ENCODE measurements at regions not wholly inside any gene's neighbourhood (a gene's known extent, or its start where the extent isn't known, plus 50 kb on each side); places are given as distances from the start of the nearest gene placed in this dataset.
"Not testable (repeated sequence)": the region's sequence is repeated elsewhere in the genome, so short reads cannot be mapped to it uniquely, and the experiment has no call there.

DNA sequence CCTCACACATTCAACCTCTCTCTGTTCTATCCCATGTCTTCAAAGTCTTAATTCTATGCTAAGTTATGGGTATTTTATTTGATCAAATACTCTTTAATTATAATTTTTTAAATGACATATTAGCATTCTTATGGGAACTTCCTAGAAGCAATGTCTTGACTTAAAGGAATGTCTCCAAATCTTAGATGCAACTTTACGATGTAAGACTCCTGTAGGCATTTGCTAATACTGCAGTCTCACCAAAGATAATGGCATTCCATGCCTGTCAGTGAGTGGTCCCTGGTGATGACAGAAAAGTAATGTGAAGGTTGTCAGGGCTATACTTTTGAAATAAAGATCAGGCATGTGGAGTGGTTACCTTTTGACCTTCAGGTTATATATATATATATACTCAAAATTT is 1654.2 kb upstream of the WWC1 start:
- intact Hi-C loops (cut with DNase I): no loop called here
- ATAC-seq (no peak), DNase-seq (no peak)

DNA sequence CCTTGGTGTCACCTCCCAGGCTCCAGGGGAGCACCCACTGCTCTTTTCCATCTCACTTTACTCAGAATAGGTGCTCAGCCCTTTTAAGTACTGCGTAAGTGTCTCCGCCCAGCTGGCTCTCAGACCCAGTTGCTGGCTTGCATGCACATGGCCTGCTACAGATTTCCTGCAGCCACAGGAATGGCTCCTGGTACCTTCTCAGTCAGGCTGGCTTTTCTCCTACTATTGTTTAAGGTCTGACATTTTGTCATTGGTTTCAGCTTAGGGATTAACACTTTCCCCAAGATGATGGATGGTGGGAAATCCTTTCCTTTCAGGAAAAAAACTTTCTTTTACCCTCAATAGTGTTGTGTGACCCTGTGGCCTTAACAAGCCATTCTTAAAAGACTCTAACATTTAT is 1652.3 kb upstream of the WWC1 start:
- DNase-seq: no peak
- intact Hi-C loops (cut with DNase I): no loop called here
- ATAC-seq: no peak

DNA sequence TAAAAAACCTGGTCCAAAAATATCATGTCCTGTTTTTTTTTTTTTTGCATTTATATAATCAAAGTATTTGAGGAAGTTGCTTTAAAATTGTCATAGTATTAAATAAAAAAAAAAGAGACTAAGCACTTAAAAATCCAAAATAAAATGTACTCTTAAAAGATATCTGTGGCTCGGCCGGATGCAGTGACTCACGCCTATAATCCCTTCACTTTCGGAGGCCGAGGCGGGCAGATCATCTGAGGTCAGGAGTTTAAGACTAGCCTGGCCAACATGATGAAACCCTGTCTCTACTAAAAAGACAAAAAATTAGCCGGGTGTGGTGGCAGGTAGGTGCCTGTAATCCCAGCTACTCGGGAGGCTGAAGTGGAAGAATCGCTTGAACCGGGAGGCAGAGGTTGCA is 1651.3 kb upstream of the WWC1 start:
- DNase-seq; ATAC-seq; intact Hi-C loops (cut with DNase I): not testable (repeated sequence)

DNA sequence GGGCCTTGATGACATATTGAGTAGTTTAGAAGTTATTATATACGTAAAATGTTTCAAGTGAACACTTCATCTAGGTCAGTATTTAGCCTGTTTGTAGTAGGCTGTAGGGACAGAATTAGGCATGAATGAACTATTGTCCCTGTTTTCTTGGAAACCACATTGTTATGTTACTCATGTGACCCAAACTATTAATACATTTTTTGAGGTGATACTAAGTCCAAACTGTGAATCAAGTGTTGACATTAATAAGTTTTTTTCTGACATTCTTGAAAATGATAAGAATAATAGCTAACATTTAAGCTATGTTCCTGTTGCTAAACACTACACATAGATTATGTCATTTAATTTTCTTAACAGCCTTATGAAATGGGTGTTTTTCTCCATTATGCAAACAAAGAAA is 1642.7 kb upstream of the WWC1 start:
- ATAC-seq (no peak), DNase-seq (no peak)
- intact Hi-C loops (cut with DNase I): no loop called here

DNA sequence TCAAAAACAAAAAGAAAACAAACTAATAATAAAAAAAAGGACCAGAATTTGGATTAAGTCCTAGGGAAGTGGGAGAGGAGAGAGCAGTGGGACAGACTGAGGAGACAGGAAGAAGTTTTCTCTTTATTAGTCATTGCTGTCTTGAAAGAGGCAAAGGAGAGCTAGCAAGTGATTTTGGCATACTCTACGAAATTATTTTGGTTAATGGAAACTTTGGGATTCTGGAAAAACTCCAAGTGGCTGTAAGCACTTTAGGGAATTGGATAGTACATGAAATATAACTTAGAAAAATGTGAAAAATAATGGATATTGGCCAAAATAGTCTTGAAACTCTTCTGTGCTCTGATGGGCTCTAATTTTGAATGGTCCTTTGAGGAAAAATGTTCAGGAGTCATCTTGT is 1641.8 kb upstream of the WWC1 start:
- intact Hi-C loops (cut with DNase I): no loop called here
- ATAC-seq (no peak), DNase-seq (no peak)

DNA sequence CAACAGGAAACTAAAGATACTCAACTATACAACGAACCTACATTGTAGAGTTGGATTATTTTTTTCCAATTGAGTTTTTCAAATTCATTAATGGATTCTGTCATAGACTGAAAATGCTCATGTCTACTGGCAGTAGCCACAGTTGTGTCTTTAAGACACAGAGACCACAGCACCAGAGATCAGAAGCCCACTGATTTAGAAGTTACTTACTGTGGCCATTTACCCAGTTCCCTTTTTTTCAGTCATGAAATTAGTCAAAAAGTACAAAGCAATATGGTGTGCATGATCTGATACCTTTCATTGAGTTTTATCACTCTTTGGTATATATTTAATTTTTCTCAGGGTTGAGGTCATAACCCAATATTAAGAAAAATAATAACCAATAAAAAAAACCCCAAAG is 1640.2 kb upstream of the WWC1 start:
- intact Hi-C loops (cut with DNase I): no loop called here
- ATAC-seq: no peak
- DNase-seq: no peak

DNA sequence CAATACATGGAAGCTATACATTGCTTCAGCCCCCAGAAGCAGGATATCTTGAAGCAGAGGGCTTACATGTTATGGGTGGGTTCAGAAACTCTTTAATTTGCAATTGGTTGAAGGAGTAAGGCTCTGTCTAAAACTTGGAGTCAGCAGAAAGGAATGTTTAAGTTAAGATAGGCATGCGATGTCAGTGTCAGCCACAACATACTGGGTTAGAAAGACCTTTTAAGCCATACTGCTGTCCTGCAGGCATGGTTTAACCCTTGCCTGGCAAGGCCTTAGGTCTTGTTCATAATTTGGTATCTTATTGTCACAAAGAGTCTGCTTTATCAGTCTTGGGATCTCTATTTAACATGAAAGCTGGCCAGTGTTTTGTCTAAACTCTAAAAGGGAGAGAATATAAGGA is 1619.6 kb upstream of the WWC1 start:
- intact Hi-C loops (cut with DNase I): no loop called here
- DNase-seq (no peak), ATAC-seq (no peak)

DNA sequence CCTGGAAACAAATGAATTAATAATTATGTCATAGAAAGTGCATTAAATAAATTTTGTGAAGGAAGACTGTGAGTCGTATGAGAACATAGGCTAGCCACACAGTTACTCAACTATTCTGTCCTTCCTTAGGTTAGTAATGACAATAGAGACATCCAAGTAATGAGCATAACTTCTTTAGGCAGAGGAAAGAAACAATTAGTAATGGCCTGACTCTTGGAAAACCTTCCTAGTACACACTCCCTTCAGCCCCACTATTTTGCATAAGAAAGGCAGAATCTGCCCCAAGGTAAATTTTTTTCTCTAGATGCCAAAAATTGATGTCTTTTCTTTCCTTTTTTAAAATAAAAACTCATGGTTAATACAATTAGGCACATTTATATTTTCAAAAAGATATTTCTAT is 1619.0 kb upstream of the WWC1 start:
- ATAC-seq (no peak), DNase-seq (no peak)
- intact Hi-C loops (cut with DNase I): no loop called here

DNA sequence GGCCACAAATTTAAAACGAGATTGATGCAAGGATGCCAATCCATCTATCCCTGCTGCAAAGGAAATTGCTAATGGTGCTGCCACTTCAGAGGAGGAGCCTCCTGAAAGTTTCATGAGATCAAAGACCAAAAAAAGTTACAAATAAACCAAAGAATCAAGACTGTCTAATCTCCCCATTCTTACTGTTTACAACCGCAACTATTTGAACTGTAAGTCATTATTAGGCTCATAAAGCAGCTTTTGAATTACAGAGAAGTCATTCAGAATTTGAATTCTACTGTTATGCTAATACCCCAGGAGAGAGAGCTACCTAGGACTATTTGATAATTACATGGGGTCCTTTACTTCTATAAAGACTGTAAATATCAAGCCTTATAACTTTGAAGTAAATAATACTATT is 1613.6 kb upstream of the WWC1 start:
- intact Hi-C loops (cut with DNase I): no loop called here
- no peak for DNase-seq
- no peak for ATAC-seq

DNA sequence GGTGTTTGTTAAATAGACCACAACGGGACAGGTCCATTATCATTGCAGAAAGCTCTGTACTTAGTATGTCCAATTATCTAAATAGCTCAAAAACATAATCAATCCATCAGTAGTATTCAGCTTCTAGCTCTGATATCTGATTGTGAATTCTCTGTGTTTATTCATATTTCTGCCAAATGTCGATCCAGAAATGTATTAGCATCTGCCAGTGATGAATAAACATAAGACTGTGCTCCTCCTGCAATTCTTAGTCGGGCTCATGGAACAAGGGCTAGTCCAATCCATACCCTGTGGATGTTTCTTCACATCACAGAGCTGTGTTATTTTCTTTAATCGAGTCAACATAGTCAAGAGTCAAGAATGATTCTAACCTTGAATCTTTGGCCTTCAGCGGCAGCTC is 1612.1 kb upstream of the WWC1 start:
- DNase-seq (no peak), ATAC-seq (no peak)
- intact Hi-C loops (cut with DNase I): no loop called here

DNA sequence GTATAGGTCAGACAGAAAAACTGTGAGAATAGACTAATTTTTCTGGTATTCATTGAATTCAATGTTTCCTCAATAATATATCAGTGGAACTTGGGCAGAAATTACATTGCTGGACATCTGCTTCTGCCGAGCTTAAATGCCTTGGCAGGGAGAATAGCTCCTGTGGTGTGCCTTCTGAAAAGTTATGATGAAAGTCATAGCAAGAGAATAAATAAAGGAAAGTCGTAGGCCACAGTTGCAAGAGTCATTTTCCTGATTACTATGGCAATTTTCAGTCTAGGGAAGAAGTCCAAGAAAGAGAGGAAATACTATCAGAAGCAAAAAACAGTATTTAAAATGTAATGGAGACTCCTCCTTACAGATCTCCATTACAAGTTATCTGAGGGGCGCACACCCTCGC is 1596.1 kb upstream of the WWC1 start:
- intact Hi-C loops (cut with DNase I): no loop called here
- DNase-seq (no peak), ATAC-seq (no peak)

DNA sequence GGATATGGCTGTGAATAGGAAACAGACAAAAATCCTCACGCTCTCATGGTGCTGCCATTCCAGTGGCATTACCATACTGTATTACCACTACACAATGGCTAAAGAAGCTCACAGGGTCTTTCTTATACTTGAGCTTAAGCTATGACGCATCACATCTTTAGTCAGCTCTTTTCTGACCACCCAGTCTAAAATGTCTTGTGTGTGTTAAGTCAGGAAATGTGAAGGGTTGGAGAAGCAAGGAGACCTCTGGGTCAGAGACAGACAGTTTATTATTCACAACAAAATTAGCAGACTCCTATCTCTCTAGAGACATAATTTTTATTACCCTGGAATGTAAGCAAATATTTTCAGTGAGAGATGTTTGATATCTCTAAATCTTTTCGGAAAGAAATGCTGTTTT is 1583.2 kb upstream of the WWC1 start:
- DNase-seq (no peak), ATAC-seq (no peak)
- intact Hi-C loops (cut with DNase I): no loop called here

DNA sequence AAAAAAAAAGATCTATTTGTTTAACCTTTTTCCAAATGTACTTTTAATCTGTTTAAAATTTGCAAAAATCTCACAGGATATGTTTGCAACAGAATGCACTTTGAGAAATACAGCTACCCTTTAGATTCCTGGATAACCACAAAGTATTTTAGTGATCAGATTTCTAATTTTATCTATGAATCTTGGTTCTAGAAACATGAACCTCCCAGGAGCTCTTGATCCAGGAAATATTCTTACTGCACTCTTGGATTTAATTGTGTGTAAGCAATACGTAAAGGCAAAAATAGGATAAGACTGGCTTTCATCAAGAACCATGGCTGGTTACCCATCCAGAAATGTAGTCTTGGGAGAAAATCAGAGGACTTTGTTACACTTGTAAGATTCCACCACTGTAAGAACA is 1581.8 kb upstream of the WWC1 start:
- intact Hi-C loops (cut with DNase I): no loop called here
- ATAC-seq: no peak
- DNase-seq: no peak

DNA sequence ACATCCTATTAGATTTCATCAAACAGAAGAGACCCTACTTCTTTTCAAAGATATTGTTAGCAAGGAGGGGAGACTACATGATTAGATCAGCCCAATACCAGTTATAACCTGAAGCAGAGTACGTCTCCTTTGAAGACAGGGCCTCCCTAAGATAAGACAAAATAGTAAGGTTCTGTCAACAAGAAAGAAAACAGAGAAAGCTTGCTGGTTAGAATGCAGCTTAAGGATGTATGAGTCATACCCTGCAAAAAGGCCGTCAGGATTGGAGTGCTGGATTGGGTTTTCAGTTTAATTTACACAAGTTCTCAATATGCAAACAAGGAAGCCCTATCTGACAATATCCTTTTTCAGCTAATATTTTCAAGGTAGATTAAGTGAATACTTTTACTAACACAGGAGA is 1581.2 kb upstream of the WWC1 start:
- intact Hi-C loops (cut with DNase I): no loop called here
- no peak for DNase-seq
- no peak for ATAC-seq

DNA sequence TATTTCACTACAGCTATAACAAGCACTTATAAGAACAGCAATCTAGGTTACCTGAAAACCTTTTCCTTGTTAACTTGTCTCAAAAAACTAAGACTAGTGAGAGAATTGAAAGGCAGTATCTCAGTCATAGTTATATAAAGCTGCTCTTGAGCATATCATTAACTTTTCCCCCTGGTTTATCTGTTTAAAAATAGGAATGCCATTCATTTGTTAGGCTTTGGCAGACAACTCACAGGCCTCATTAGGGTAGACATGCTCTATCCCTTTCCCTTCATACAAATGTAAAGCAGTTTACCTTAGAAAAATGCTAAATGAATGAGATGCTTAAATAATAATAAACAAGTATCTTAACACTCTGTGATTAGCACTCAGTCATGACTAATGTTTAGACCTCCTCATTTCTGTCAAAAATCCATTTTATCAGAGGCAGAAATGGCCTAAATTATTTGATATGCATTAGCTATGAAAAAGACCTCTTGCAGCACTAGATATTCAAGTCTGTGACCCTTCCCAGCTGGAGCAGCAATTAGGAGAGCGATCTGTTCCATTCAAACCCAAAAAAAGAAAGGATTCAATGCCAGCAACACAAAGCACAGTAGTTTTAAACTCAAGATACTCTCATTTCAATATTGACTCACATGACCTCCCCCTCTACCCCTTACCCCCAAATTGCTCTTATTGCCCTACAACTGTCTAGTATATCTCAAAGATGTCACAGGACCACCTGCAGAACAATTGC is 1578.8 kb upstream of the WWC1 start:
- DNase-seq (no peak), ATAC-seq (no peak)
- intact Hi-C loops (cut with DNase I): no loop called here

DNA sequence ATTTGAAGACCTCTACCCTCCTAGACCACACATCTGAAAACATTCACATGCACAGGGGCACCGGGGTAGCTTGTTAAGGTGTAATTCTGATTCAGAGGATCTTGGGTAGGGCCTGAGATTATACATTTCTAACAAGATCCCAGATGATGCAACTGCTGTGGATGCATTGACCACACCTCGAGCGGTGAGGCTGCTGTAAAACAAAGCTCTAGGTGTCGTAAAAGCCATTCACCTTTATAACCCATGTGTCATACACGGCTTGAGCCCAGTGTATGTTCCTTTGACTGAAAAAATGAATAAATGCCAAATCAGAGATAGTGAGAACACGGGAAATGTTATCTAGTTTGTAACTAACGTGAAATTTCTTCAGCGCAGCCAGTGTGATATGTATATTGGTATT is 1578.2 kb upstream of the WWC1 start:
- DNase-seq (no peak), ATAC-seq (no peak)
- intact Hi-C loops (cut with DNase I): no loop called here

DNA sequence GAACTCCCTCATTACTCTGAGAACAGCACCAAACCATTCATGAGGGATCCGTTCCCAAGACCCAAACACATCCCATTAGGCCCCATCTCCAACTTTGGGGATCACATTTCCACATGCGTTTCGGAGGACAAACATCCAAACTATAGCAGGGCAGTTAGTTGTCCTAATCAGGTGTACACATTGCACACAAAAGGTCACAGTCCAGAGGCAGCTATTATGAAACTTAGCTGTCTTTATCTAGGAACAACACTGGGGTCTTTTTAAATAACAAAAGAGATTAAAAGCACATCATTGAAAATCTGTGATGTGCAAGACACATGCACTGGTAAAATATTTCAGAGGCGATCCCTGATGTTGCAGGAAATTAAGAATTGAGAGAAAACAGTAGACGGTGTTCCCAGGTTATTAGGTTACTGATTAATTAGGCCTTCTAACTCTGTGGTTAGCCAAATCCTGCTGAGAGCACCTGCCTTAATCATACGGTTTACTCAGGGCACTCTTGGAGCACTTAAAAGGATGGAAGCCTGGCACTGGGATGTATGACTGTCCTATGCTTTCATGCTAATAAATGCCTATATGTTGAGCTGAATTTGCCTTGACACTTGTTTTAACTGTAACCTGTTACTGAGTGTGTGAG is 1574.5 kb upstream of the WWC1 start:
- intact Hi-C loops (cut with DNase I): no loop called here
- DNase-seq (no peak), ATAC-seq (no peak)

DNA sequence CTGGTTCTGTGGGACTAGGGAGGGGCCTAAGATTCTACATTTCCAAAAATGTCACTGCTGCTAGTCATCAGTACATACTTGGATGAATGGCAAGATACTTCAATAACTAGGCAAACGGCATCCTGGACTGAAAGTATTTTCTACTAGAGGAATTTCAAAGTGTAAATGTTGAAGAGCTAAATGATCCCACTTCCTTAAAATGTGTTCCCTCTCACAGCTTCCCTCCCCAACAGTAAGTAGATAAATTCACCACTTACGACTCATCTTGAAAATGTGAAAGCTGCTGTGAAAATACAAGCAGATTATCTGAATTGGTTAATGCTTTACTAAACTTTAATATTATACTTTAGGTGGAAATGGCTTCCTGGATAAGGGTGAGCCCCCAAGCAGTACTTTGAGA is 1571.5 kb upstream of the WWC1 start:
- no peak for ATAC-seq
- intact Hi-C loops (cut with DNase I): no loop called here
- no peak for DNase-seq

DNA sequence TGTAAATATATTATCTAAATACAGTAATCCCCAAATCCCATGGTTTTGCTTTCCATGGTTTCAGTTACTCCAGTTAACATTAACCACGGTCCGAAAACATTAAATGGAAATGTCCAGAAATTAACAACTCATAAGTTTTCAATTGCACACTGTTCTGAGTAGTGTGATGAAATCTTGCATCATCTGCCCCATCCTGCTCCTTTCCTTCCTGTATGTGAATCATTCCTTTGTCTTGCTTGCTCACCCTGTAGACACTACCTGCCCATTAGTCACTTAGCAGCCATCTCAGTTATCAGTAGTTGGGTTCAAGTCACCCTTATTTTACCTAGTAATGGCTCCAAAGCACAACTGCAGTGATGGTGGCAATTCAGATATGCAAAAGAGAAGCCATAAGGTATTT is 1568.5 kb upstream of the WWC1 start:
- intact Hi-C loops (cut with DNase I): no loop called here
- DNase-seq (no peak), ATAC-seq (no peak)

DNA sequence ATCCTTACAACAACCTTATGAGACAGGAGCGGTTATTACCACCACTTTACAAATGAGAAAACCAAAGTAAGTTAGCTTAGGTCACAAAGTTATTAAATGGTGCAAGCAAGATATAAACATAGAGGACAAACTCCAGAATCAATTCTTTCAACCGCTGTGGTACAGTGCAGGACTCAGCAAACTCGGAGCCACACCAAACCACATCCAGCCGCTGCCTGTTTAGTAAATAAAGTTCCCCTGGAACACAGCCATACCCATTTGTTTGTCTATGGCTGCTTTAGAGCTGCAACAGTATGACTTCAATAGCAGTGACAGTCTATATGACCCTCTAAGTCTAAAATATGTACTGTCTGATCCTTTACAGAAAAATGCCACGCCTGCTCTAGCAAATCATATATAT is 1567.2 kb upstream of the WWC1 start:
- intact Hi-C loops (cut with DNase I): no loop called here
- no peak for ATAC-seq
- DNase-seq: no peak

DNA sequence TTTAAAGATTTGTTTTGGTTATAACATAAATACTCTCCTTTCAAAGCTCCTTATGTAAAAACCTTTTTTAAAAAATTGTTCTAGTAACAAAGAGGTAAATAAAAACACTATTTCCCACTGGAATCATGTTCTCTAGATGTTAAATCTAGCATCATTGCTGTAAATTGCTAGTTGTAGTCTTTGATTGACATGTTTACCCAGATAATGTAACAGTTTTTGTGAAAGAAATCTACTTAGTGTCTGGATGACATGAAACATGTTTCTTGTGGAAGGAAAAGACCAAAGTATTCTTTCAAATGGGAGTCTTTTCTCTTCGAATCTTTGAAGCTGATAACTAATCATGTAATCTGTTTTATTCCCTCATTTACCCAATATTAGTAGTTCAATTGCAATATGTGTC is 1565.9 kb upstream of the WWC1 start:
- intact Hi-C loops (cut with DNase I): no loop called here
- DNase-seq: no peak
- no peak for ATAC-seq

DNA sequence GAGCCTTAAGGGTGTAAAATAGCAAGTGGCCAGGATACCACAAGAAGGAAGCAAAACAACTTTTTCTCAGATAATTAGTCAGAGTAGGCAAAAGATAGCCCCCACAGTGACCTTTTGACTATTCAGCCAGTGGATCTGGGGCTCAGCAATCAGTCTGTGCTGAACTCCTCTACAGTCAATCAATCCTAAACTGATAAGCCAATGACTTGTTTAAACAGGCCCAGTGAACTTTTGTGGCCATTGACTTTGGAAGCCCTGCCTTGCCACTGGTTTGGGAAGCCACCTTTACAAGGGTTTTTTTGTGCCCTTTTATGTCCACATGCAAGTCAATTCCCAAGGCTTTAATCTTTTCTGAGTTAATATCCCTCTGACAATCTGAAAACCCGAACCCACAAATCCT is 1565.0 kb upstream of the WWC1 start:
- no peak for DNase-seq
- intact Hi-C loops (cut with DNase I): no loop called here
- ATAC-seq: no peak

All from left cardiac atrium (tissue), 4 donors.